GM21526 (cell line): ENCODE measurements at regions not wholly inside any gene's neighbourhood (a gene's known extent, or its start where the extent isn't known, plus 50 kb on each side); places are given as distances from the start of the nearest gene placed in this dataset.
"Not testable (repeated sequence)": the region's sequence is repeated elsewhere in the genome, so short reads cannot be mapped to it uniquely, and the experiment has no call there.

Experiments
- ATAC-seq: cut with Tn5 transposase; IDR thresholded peaks from one replicate; pipeline ENCODE4 v1.9.1; 2021; ENCODE audit warnings: moderate library complexity; ENCODE audit not compliant: unreplicated experiment, low FRiP score

DNA sequence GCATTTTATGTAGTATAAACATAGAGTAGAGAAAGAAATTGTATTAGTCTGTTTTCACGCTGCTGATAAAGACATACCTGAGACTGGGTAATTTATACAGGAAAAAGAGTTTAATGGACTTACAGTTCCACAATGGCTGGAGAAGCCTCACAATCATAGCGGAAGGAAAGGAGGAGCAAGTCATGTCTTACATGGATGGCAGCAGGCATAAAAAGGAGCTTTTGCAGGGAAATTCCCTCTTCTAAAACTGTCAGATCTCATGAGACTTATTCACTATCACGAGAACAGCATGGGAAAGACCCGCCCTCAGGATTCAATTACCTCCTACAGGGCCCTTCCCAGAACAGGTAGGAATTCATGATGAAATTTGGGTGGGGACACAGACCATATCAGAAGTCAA lies 98.1 kb downstream of the ARRDC3 start:
- not testable (repeated sequence) for ATAC-seq

DNA sequence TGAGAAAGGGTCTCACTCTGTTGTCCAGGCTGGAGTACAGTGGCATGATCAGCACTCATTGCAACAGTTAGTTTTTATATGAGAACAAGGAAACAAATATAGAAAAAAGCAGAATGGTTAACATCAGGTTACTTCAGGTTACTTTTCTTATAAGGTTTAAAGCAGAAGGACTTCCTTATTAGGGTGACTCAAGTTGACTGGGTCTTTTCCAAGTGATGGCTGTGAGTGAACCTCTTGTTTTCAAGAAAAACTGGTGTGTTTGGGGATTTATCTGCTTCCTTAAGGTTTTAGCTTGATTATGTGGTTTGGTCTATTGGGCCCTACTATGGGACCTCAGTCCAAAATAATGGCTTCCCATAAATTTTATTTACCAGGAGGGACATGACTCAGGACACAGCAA lies 99.2 kb downstream of the ARRDC3 start:
- no peak for ATAC-seq

DNA sequence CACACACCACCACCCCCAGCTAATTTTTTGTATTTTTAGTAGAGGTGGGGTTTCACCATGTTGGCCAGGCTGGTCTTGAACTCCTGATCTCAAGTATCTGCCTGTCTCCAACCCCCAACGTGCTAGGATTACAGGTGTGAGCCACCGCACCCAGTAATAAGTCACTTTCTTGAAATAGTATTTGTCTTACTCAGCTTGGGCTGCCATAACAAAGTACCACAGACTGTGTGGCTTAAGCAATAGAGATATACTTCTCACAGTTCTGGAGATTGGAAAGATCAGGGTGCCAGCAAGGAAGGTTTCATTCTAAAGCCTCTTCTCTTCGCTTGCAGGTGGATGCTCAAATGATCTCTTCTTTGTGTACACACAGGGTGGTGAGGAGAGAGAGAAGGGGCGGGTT lies 99.8 kb downstream of the ARRDC3 start:
- no peak for ATAC-seq

GRCh38 chr5:91282210-91282609 lies 100.9 kb downstream of the ARRDC3 start:
- no peak for ATAC-seq

DNA sequence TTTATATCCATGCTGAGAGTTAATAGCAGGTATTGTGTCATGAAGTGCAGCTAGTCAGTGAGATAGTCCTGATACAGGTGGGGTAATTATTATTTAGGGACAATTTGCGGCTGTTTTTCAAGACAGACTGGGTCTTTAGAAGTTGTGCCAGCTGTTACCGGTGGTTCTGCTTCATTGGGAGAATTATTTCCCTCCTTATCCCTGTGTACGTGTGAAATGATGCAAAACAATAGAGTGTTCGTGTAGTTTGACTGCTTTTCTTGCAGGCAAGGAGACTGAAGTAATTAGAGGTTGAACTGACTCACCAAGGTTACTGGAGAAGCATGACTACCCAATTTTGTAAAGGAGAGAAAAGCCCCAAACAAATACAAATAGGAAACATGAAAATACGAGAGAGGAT lies 101.7 kb downstream of the ARRDC3 start:
- ATAC-seq: no peak

GRCh38 chr5:91280362-91281269 lies 102.5 kb downstream of the ARRDC3 start:
- peak; percentile 94 for ATAC-seq

- no peak for ATAC-seq
Observed at GRCh38 chr5:91277840-91278239, 105.3 kb downstream of the ARRDC3 start.

- ATAC-seq: no peak
Observed at GRCh38 chr5:91277093-91277626, 106.0 kb downstream of the ARRDC3 start.

- ATAC-seq: peak; percentile 92
Observed at GRCh38 chr5:91272858-91273257, 110.3 kb downstream of the ARRDC3 start.

- peak; percentile 52 for ATAC-seq
Observed at GRCh38 chr5:91271999-91272398, 111.1 kb downstream of the ARRDC3 start.

DNA sequence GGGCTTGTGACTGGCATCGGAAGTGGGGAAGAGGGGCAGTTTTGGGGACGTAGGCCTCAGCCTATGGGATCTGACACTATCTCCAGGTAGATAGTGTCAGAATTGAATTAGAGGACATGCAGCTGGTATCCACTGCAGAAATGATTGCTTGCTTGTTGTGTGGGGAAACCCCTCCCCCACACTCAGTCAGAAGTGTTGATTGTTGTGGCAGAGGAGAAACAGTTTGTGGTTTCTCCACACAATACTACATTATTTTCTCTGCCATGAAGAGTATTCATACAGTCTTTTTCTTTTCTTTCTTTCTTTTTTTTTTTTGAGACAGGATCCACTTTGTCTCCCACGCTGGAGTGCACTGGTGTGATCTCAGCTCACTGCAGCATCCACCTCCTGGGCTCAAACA lies 113.9 kb downstream of the ARRDC3 start:
- ATAC-seq: no peak

- ATAC-seq: peak; percentile 55
Observed at GRCh38 chr5:91266184-91266705, 116.9 kb downstream of the ARRDC3 start.

GRCh38 chr5:91264311-91265051 lies 118.6 kb downstream of the ARRDC3 start:
- no peak for ATAC-seq

DNA sequence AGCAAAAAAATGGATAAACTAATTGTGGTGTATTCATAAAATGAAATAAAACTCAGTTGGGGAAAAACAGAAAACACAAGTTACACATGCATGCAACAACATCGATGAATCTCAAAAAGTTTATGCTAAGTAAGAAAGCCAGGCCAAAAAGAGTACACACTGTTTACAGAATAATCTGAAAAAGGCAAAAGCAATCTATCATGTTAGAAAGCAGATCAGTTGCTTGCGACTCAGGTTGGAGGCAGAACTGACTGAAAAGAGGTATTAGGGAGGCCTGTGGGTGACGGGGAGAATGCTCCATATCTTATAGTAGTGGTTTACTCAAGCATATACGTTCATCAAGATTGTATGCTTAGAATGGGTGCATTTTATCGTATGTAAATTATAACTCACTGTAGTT lies 119.2 kb downstream of the ARRDC3 start:
- no peak for ATAC-seq

GRCh38 chr5:91257301-91257700 lies 125.8 kb downstream of the ARRDC3 start:
- no peak for ATAC-seq

- no peak for ATAC-seq
Observed at GRCh38 chr5:91256142-91256524, 127.0 kb downstream of the ARRDC3 start.

DNA sequence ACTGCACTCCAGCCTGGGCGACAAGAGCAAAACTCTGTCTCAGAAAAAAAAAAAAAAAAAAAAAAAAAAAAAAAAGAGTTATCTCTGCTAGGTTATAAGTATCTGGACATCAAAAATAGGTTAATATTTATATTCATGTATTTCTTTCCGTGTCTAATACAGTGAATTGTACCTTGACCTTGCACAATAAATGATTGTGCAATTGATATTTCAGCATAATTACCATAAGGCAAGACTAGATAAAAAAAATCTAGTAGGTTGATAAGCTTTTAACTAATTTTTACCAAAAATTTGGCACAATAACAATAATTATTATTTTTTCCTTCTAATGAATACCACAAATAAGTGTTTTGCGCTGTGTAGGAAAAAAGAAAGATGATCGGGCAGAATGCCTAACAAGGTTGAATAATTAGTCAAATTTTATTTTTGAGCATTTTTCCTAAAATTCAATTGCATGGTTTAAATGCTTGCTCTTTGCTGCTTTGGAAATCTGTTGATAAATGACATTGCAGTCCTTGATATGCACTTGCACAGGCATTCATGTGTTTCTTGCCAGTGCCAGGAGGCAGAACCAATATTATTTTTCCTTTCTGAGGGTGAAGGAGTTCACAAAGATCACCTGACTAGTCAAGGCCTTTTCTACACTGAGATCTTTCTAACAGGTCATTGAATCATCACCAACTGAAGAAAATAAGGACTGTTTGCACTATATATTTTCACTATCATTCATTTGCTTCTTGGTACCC lies 127.5 kb downstream of the ARRDC3 start:
- no peak for ATAC-seq

GRCh38 chr5:91252916-91253315 lies 130.2 kb downstream of the ARRDC3 start:
- no peak for ATAC-seq

DNA sequence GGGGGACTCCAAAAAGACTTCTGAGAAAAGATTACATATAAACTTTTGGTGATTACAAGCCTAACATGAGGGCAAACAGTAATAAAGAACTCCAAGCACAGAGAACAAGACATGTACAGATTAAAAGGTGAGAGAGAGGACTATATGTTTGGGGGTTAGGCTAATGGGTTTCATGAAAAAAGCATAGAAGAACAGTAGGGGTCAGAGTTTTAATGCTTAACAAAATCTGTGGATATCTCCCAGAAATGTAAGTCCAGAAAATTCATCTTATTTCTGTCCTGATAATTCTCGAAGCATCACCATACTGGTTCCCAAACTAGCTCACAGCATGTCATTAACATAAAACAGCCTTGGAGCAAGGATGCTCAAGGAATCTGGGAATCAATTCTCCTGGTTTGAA lies 137.2 kb downstream of the ARRDC3 start:
- ATAC-seq: no peak

- ATAC-seq: no peak
Observed at GRCh38 chr5:91245074-91245452, 138.1 kb downstream of the ARRDC3 start.
